ENCODE measurements at regions not wholly inside any gene's neighbourhood (a gene's known extent, or its start where the extent isn't known, plus 50 kb on each side); places are given as distances from the start of the nearest gene placed in this dataset.

- WGBS, 2 experiments = 96 to 100% methylated on average over 2 of the region's 2 CpGs
These were observed 181.4 kb downstream of the TMEM182 start for GRCh38 chr2:102943251-102943650.

GRCh38 chr2:102950371-102950946 lies 188.6 kb downstream of the TMEM182 start:
- H3K27ac ChIP-seq (ENCODE audit: insufficient read depth, low read depth, low read length, poor library complexity, severe bottlenecking) = no peak overlapping the region
- no peaks in the 10 kb centered on the region for H3K4me1 ChIP-seq (ENCODE audit: control insufficient read depth, insufficient read depth, low read length)
- H3K4me3 ChIP-seq (ENCODE audit: insufficient read depth, low read depth, low read length) = no peak overlapping the region
- 89 to 94% methylated on average over 3 of the region's 3 CpGs for WGBS, 2 experiments
- no peaks in the 10 kb centered on the region for H3K9me3 ChIP-seq (ENCODE audit: control insufficient read depth, low read length)
- H3K36me3 ChIP-seq (ENCODE audit: control insufficient read depth, insufficient read depth, low read length) = no peaks in the 10 kb centered on the region
- no peaks in the 10 kb centered on the region for H3K27me3 ChIP-seq (ENCODE audit: control insufficient read depth, insufficient read depth, low read length, poor library complexity, severe bottlenecking)

More at GRCh38 chr2:102943251-102943650, 181.4 kb downstream of the TMEM182 start:
- no peaks in the 10 kb centered on the region for H3K27me3 ChIP-seq (ENCODE audit: control insufficient read depth, insufficient read depth, low read length, poor library complexity, severe bottlenecking)
- no peaks in the 10 kb centered on the region for H3K9me3 ChIP-seq (ENCODE audit: control insufficient read depth, low read length)
- no peak overlapping the region for H3K4me3 ChIP-seq (ENCODE audit: insufficient read depth, low read depth, low read length)
- H3K4me1 ChIP-seq (ENCODE audit: control insufficient read depth, insufficient read depth, low read length) = peaks cover 3% of the 10 kb centered on the region
- no peaks in the 10 kb centered on the region for H3K36me3 ChIP-seq (ENCODE audit: control insufficient read depth, insufficient read depth, low read length)
- no peak overlapping the region for H3K27ac ChIP-seq (ENCODE audit: insufficient read depth, low read depth, low read length, poor library complexity, severe bottlenecking)

- Histone ChIP-seq H3K4me3 (ENCODE audit: insufficient read depth, low read depth, low read length) (no peak overlapping the region), H3K36me3 (ENCODE audit: control insufficient read depth, insufficient read depth, low read length) (no peaks in the 10 kb centered on the region), H3K27me3 (ENCODE audit: control insufficient read depth, insufficient read depth, low read length, poor library complexity, severe bottlenecking) (no peaks in the 10 kb centered on the region), H3K9me3 (ENCODE audit: control insufficient read depth, low read length) (no peaks in the 10 kb centered on the region), H3K4me1 (ENCODE audit: control insufficient read depth, insufficient read depth, low read length) (no peaks in the 10 kb centered on the region), H3K27ac (ENCODE audit: insufficient read depth, low read depth, low read length, poor library complexity, severe bottlenecking) (no peak overlapping the region)
- WGBS, 2 experiments = 100% methylated on average over 1 to 2 of the region's 3 CpGs
These were observed 189.4 kb downstream of the TMEM182 start for GRCh38 chr2:102951249-102951648.

GRCh38 chr2:102967451-102967850 lies 205.6 kb downstream of the TMEM182 start:
- H3K27ac ChIP-seq (ENCODE audit: insufficient read depth, low read depth, low read length, poor library complexity, severe bottlenecking) = no peak overlapping the region
- H3K9me3 ChIP-seq (ENCODE audit: control insufficient read depth, low read length) = no peaks in the 10 kb centered on the region
- no peaks in the 10 kb centered on the region for H3K36me3 ChIP-seq (ENCODE audit: control insufficient read depth, insufficient read depth, low read length)
- no peaks in the 10 kb centered on the region for H3K27me3 ChIP-seq (ENCODE audit: control insufficient read depth, insufficient read depth, low read length, poor library complexity, severe bottlenecking)
- H3K4me1 ChIP-seq (ENCODE audit: control insufficient read depth, insufficient read depth, low read length) = no peaks in the 10 kb centered on the region
- H3K4me3 ChIP-seq (ENCODE audit: insufficient read depth, low read depth, low read length) = no peak overlapping the region
- WGBS, 2 experiments = 95 to 96% methylated on average over 4 of the region's 4 CpGs

GRCh38 chr2:102968375-102968774 lies 206.5 kb downstream of the TMEM182 start:
- Histone ChIP-seq H3K27me3 (ENCODE audit: control insufficient read depth, insufficient read depth, low read length, poor library complexity, severe bottlenecking) (no peaks in the 10 kb centered on the region), H3K4me3 (ENCODE audit: insufficient read depth, low read depth, low read length) (no peak overlapping the region), H3K4me1 (ENCODE audit: control insufficient read depth, insufficient read depth, low read length) (no peaks in the 10 kb centered on the region), H3K9me3 (ENCODE audit: control insufficient read depth, low read length) (no peaks in the 10 kb centered on the region), H3K36me3 (ENCODE audit: control insufficient read depth, insufficient read depth, low read length) (no peaks in the 10 kb centered on the region), H3K27ac (ENCODE audit: insufficient read depth, low read depth, low read length, poor library complexity, severe bottlenecking) (no peak overlapping the region)
- whole genome bisulfite sequencing, 2 experiments = 92 to 97% methylated on average over 6 of the region's 6 CpGs

GRCh38 chr2:102971701-102972100 lies 209.9 kb downstream of the TMEM182 start:
- H3K36me3 ChIP-seq (ENCODE audit: control insufficient read depth, insufficient read depth, low read length) = no peaks in the 10 kb centered on the region
- peaks cover 5% of the 10 kb centered on the region for H3K4me1 ChIP-seq (ENCODE audit: control insufficient read depth, insufficient read depth, low read length)
- 77 to 96% methylated on average over 4 to 6 of the region's 6 CpGs for WGBS, 2 experiments

GRCh38 chr2:102975996-102976975 lies 214.5 kb downstream of the TMEM182 start:
- 45 to 51% methylated on average over 8 of the region's 8 CpGs for WGBS, 2 experiments
- Histone ChIP-seq H3K27ac (ENCODE audit: insufficient read depth, low read depth, low read length, poor library complexity, severe bottlenecking) (no peak overlapping the region), H3K36me3 (ENCODE audit: control insufficient read depth, insufficient read depth, low read length) (no peaks in the 10 kb centered on the region)

More at GRCh38 chr2:102971701-102972100, 209.9 kb downstream of the TMEM182 start:
- Histone ChIP-seq H3K9me3 (ENCODE audit: control insufficient read depth, low read length) (no peaks in the 10 kb centered on the region), H3K27ac (ENCODE audit: insufficient read depth, low read depth, low read length, poor library complexity, severe bottlenecking) (no peak overlapping the region), H3K27me3 (ENCODE audit: control insufficient read depth, insufficient read depth, low read length, poor library complexity, severe bottlenecking) (no peaks in the 10 kb centered on the region), H3K4me3 (ENCODE audit: insufficient read depth, low read depth, low read length) (no peak overlapping the region)

GRCh38 chr2:102977426-102978090 lies 215.7 kb downstream of the TMEM182 start:
- no peaks in the 10 kb centered on the region for H3K27me3 ChIP-seq (ENCODE audit: control insufficient read depth, insufficient read depth, low read length, poor library complexity, severe bottlenecking)
- peaks cover 5% of the 10 kb centered on the region for H3K4me1 ChIP-seq (ENCODE audit: control insufficient read depth, insufficient read depth, low read length)
- H3K27ac ChIP-seq (ENCODE audit: insufficient read depth, low read depth, low read length, poor library complexity, severe bottlenecking) = no peak overlapping the region
- no peak overlapping the region for H3K4me3 ChIP-seq (ENCODE audit: insufficient read depth, low read depth, low read length)
- no peaks in the 10 kb centered on the region for H3K36me3 ChIP-seq (ENCODE audit: control insufficient read depth, insufficient read depth, low read length)
- WGBS, 2 experiments = 100% methylated on average over 1 to 2 of the region's 2 CpGs
- no peaks in the 10 kb centered on the region for H3K9me3 ChIP-seq (ENCODE audit: control insufficient read depth, low read length)

More at GRCh38 chr2:102975996-102976975, 214.5 kb downstream of the TMEM182 start:
- Histone ChIP-seq H3K27me3 (ENCODE audit: control insufficient read depth, insufficient read depth, low read length, poor library complexity, severe bottlenecking) (no peaks in the 10 kb centered on the region), H3K4me1 (ENCODE audit: control insufficient read depth, insufficient read depth, low read length) (peaks cover 5% of the 10 kb centered on the region), H3K4me3 (ENCODE audit: insufficient read depth, low read depth, low read length) (no peak overlapping the region), H3K9me3 (ENCODE audit: control insufficient read depth, low read length) (no peaks in the 10 kb centered on the region)

GRCh38 chr2:102978091-102978490 lies 216.3 kb downstream of the TMEM182 start:
- H3K9me3 ChIP-seq (ENCODE audit: control insufficient read depth, low read length) = no peaks in the 10 kb centered on the region
- no peaks in the 10 kb centered on the region for H3K27me3 ChIP-seq (ENCODE audit: control insufficient read depth, insufficient read depth, low read length, poor library complexity, severe bottlenecking)
- 94 to 97% methylated on average over 3 of the region's 3 CpGs for WGBS, 2 experiments
- peaks cover 5% of the 10 kb centered on the region for H3K4me1 ChIP-seq (ENCODE audit: control insufficient read depth, insufficient read depth, low read length)
- no peaks in the 10 kb centered on the region for H3K36me3 ChIP-seq (ENCODE audit: control insufficient read depth, insufficient read depth, low read length)
- H3K4me3 ChIP-seq (ENCODE audit: insufficient read depth, low read depth, low read length) = no peak overlapping the region
- no peak overlapping the region for H3K27ac ChIP-seq (ENCODE audit: insufficient read depth, low read depth, low read length, poor library complexity, severe bottlenecking)

- H3K27ac ChIP-seq (ENCODE audit: insufficient read depth, low read depth, low read length, poor library complexity, severe bottlenecking) = no peak overlapping the region
- WGBS, 2 experiments = 92 to 95% methylated on average over 3 of the region's 4 CpGs
These were observed 217.6 kb downstream of the TMEM182 start for GRCh38 chr2:102979429-102979828.

More at GRCh38 chr2:102979429-102979828, 217.6 kb downstream of the TMEM182 start:
- no peaks in the 10 kb centered on the region for H3K27me3 ChIP-seq (ENCODE audit: control insufficient read depth, insufficient read depth, low read length, poor library complexity, severe bottlenecking)
- no peak overlapping the region for H3K4me3 ChIP-seq (ENCODE audit: insufficient read depth, low read depth, low read length)
- no peaks in the 10 kb centered on the region for H3K36me3 ChIP-seq (ENCODE audit: control insufficient read depth, insufficient read depth, low read length)
- no peaks in the 10 kb centered on the region for H3K9me3 ChIP-seq (ENCODE audit: control insufficient read depth, low read length)
- peaks cover 5% of the 10 kb centered on the region for H3K4me1 ChIP-seq (ENCODE audit: control insufficient read depth, insufficient read depth, low read length)
